Progenitor cell of endocrine pancreas (in vitro differentiated cells): ENCODE measurements at regions not wholly inside any gene's neighbourhood (a gene's known extent, or its start where the extent isn't known, plus 50 kb on each side); places are given as distances from the start of the nearest gene placed in this dataset.
A peak's percentile ranks its signal among the peaks of the same experiment; 100 is the strongest.

Experiments used
- DNase-seq: peaks from one replicate; pipeline ENCODE4 v3.0.0; 2021; ENCODE audit warnings: low spot score; ENCODE audit not compliant: unreplicated experiment
- H3K27ac Mint-ChIP-seq: 2 replicates; pipeline ENCODE4 v1.8.0; 2021; ENCODE audit warnings: mild to moderate bottlenecking, moderate library complexity, mixed read lengths
- H3K27me3 Mint-ChIP-seq: 2 replicates; pipeline ENCODE4 v1.8.0; 2021; ENCODE audit warnings: mixed read lengths
- H3K36me3 Mint-ChIP-seq: 2 replicates; pipeline ENCODE4 v1.8.0; 2022; ENCODE audit warnings: mixed read lengths; ENCODE audit not compliant: insufficient read depth
- H3K4me1 Mint-ChIP-seq: 2 replicates; pipeline ENCODE4 v1.8.0; 2021; ENCODE audit warnings: low read depth, mixed read lengths
- H3K4me3 Mint-ChIP-seq: 2 replicates; pipeline ENCODE4 v1.8.0; 2021; ENCODE audit warnings: low read depth, mild to moderate bottlenecking, moderate library complexity, mixed read lengths
- H3K9me3 Mint-ChIP-seq: 2 replicates; pipeline ENCODE4 v1.8.0; 2021; ENCODE audit warnings: low read depth, mixed read lengths
- TF ChIP-seq, protein P1 (sequence below): fragments of 200-600 bp; sonication (generic); IDR thresholded peaks from one replicate; pipeline ENCODE4 v1.5.0; 2021; ENCODE audit warnings: antibody characterized with exemption, mild to moderate bottlenecking; ENCODE audit not compliant: unreplicated experiment

DNA sequence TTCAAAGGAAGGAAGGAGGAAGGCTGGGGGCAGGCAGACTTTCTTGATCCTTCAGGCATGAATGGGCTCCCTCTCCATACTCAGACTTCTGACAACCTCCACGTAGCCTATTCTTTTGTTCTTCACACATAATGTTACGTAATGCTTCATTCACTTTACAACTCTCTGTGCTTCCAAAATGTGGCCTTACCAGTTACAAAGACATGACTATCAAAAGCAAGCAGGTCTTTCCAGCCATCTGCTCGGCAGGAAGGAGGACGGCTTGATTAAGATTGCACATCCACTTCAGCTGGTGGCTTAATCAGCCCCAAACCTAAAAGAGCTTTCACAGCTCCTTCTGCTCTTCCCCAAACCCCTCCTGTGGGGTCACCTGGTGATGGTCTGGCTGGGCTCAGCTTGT is 263.2 kb downstream of the XXYLT1 start:
- H3K9me3 Mint-ChIP-seq = peaks cover 7% of the 10 kb centered on the region
- H3K27me3 Mint-ChIP-seq = peaks cover 21% of the 10 kb centered on the region
- peaks cover 3% of the 10 kb centered on the region for H3K4me1 Mint-ChIP-seq
- DNase-seq = no peak
- peak overlapping the region; percentile 41 for H3K27ac Mint-ChIP-seq
- TF ChIP-seq, protein P1, sequence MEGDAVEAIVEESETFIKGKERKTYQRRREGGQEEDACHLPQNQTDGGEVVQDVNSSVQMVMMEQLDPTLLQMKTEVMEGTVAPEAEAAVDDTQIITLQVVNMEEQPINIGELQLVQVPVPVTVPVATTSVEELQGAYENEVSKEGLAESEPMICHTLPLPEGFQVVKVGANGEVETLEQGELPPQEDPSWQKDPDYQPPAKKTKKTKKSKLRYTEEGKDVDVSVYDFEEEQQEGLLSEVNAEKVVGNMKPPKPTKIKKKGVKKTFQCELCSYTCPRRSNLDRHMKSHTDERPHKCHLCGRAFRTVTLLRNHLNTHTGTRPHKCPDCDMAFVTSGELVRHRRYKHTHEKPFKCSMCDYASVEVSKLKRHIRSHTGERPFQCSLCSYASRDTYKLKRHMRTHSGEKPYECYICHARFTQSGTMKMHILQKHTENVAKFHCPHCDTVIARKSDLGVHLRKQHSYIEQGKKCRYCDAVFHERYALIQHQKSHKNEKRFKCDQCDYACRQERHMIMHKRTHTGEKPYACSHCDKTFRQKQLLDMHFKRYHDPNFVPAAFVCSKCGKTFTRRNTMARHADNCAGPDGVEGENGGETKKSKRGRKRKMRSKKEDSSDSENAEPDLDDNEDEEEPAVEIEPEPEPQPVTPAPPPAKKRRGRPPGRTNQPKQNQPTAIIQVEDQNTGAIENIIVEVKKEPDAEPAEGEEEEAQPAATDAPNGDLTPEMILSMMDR = no peak
- no peaks in the 10 kb centered on the region for H3K36me3 Mint-ChIP-seq
- H3K4me3 Mint-ChIP-seq = no peak overlapping the region

DNA sequence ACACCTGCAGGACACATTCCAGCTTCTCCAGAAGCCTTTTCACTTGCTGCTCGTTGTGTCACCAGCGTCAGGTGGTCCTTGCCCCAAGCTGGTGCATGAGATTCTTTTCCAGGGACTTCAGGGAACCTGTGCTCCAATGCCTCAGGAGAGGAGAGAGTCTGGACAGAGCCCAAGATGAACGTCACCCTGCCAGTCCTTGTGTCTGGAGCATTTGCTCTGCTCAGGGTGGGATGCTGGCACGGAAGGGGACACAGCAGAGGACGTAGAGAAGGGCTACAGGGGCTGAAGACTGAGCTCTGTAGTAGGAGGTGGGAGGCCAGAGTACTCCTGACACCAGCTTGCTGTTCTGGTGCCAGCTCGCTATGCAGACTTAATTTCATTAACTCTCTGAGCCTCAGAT is 262.1 kb downstream of the XXYLT1 start:
- DNase-seq = no peak
- no peaks in the 10 kb centered on the region for H3K36me3 Mint-ChIP-seq
- TF ChIP-seq, protein P1 = no peak
- H3K27ac Mint-ChIP-seq = no peak overlapping the region
- H3K9me3 Mint-ChIP-seq = peaks cover 7% of the 10 kb centered on the region
- no peak overlapping the region for H3K4me3 Mint-ChIP-seq
- no peaks in the 10 kb centered on the region for H3K4me1 Mint-ChIP-seq
- peaks cover 17% of the 10 kb centered on the region for H3K27me3 Mint-ChIP-seq

DNA sequence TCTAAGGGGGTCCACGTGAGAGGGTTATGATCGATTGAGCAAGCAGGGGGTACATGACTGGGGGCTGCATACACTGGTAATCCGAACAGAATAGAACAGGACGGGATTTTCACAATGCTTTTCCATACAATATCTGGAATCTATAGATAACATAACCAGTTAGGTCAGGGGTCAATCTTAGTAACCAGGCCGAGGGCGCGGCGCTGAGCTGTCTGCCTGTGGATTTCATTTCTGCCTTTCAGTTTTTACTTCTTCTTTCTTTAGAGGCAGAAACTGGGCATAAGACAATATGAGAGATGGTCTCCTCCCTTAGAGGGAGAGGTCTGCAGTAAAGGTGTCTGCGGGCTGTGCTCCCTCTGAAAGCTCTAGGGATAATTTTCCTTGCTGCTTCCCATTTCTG is 261.3 kb downstream of the XXYLT1 start:
- no peak for DNase-seq
- TF ChIP-seq, protein P1 = no peak
- no peaks in the 10 kb centered on the region for H3K36me3 Mint-ChIP-seq
- no peak overlapping the region for H3K4me3 Mint-ChIP-seq
- H3K9me3 Mint-ChIP-seq = peaks cover 7% of the 10 kb centered on the region
- no peak overlapping the region for H3K27ac Mint-ChIP-seq
- H3K27me3 Mint-ChIP-seq = peaks cover 15% of the 10 kb centered on the region
- H3K4me1 Mint-ChIP-seq = no peaks in the 10 kb centered on the region

DNA sequence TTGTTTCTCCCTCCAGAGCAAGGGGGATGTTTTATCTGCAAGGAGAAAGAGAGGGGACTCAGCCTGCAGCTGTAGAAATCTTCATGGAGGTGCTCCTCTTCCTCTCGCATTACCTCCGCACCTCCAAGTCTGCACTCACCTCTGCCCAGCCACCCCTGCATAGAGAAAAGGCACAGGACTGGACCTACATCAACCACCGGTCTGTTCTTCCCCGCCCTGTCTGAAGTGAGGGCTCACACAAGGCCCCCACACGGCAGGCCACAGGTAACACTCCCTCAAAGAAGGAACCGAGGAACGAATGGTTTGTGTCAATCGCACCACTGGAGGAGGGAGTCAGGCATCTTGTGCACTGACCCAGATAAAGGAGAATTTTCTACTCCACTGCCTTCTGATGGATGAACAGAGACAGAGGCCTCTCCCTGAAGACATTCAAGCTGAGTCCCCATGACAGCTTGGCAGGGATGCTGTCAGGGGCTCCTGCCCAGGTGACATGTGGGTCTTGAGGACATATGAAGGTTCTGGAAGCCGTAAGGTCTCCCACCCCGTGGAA is 260.3 kb downstream of the XXYLT1 start:
- peaks cover 7% of the 10 kb centered on the region for H3K9me3 Mint-ChIP-seq
- H3K4me3 Mint-ChIP-seq = no peak overlapping the region
- H3K4me1 Mint-ChIP-seq = no peaks in the 10 kb centered on the region
- no peak for DNase-seq
- no peak overlapping the region for H3K27ac Mint-ChIP-seq
- H3K27me3 Mint-ChIP-seq = peaks cover 18% of the 10 kb centered on the region
- TF ChIP-seq, protein P1 = no peak
- H3K36me3 Mint-ChIP-seq = no peaks in the 10 kb centered on the region

DNA sequence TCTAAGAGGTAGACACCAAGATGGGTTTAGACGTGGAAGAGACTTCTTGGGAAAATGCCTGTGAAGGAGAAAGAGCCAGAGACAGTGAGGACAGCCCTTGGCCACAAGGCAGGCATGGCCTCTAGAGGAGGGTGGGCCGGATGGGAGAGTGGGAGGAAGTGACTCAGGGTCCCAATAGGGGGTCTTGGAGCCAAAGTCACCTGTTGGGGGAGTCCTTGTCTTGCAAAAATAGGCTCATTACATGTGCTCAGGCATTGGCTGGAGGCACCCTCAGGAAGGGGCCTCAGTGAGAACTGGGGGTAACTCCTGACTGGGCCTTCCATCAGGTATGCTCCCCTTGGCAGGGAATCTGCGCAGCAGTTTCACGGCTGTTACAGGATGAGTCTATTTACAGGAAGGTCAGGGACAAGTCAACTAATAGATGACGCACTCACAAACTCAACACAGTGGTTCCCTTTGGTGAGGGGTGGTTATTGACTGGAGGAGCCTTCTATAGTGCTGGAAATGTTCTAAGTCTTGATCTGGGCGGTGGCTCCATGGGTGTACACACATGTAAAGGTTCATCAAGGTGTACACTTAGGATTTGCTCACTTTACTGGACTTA is 259.6 kb downstream of the XXYLT1 start:
- no peak for DNase-seq
- H3K36me3 Mint-ChIP-seq = no peaks in the 10 kb centered on the region
- H3K27me3 Mint-ChIP-seq = peaks cover 22% of the 10 kb centered on the region
- TF ChIP-seq, protein P1 = no peak
- H3K27ac Mint-ChIP-seq = no peak overlapping the region
- peaks cover 7% of the 10 kb centered on the region for H3K9me3 Mint-ChIP-seq
- no peaks in the 10 kb centered on the region for H3K4me1 Mint-ChIP-seq
- H3K4me3 Mint-ChIP-seq = no peak overlapping the region
